Caco-2 (cell line): ENCODE measurements at regions not wholly inside any gene's neighbourhood (a gene's known extent, or its start where the extent isn't known, plus 50 kb on each side); places are given as distances from the start of the nearest gene placed in this dataset.

Source experiments
- BruUV-seq: library from RNA; stranded (reverse); fragments of 400-500 nt; replicated peaks from 2 replicates; lab custom pipeline; 2021; lab: Mats Ljungman, UMichigan
- CTCF ChIA-PET: fragments of 300-600 bp; sonication (Branson Sonifier 250); formaldehyde crosslinking; loops from one replicate; lab custom pipeline; 2022; ENCODE audit warnings: antibody characterized with exemption; lab: Charles Lee
- POLR2A ChIA-PET: fragments of 300-600 bp; sonication (Branson Sonifier 250); formaldehyde crosslinking; loops from one replicate; lab custom pipeline; 2022; ENCODE audit warnings: antibody characterized with exemption; lab: Charles Lee
- DNase-seq, 2 experiments: peaks; one replicate each; pipeline versions ENCODE4 v3.0.0 to v3.0.0-alpha.2; 2020 to 2022
- H3K27me3 ChIP-seq: replicated peaks from 2 replicates; pipeline ENCODE4 v1.6.0; 2011; ENCODE audit warnings: low read length; ENCODE audit not compliant: control insufficient read depth, insufficient read depth
- H3K36me3 ChIP-seq: 2 replicates; pipeline ENCODE4 v1.5.1; 2011; ENCODE audit warnings: low read length; ENCODE audit not compliant: control insufficient read depth, insufficient read depth
- H3K4me1 ChIP-seq: fragments of 250-450 bp; sonication (Bioruptor Pico); 2 replicates; pipeline ENCODE4 v1.5.1; 2020; ENCODE audit warnings: mild to moderate bottlenecking
- H3K4me3 ChIP-seq: 2 replicates; pipeline ENCODE4 v1.5.1; 2011; ENCODE audit warnings: low read depth, mild to moderate bottlenecking, control low read depth, low read length
- H3K9me3 ChIP-seq: fragments of 250-450 bp; sonication (Bioruptor Pico); 2 replicates; pipeline ENCODE4 v1.5.1; 2020; ENCODE audit warnings: mild to moderate bottlenecking, moderate library complexity
- H3K27ac Mint-ChIP-seq: one replicate; pipeline ENCODE4 v1.8.0; 2022; ENCODE audit warnings: mixed read lengths; ENCODE audit not compliant: unreplicated experiment
- H3K27me3 Mint-ChIP-seq: one replicate; pipeline ENCODE4 v1.8.0; 2022; ENCODE audit warnings: mixed read lengths; ENCODE audit not compliant: insufficient read depth, unreplicated experiment
- H3K36me3 Mint-ChIP-seq: one replicate; pipeline ENCODE4 v1.8.0; 2022; ENCODE audit warnings: mild to moderate bottlenecking, mixed read lengths; ENCODE audit not compliant: insufficient read depth, unreplicated experiment
- H3K4me1 Mint-ChIP-seq: one replicate; pipeline ENCODE4 v1.8.0; 2022; ENCODE audit warnings: low read depth, mixed read lengths; ENCODE audit not compliant: unreplicated experiment
- H3K4me3 Mint-ChIP-seq: one replicate; pipeline ENCODE4 v1.8.0; 2022; ENCODE audit warnings: mild to moderate bottlenecking, moderate library complexity, mixed read lengths; ENCODE audit not compliant: unreplicated experiment
- H3K9me3 Mint-ChIP-seq: one replicate; pipeline ENCODE4 v1.8.0; 2022; ENCODE audit warnings: mixed read lengths; ENCODE audit not compliant: unreplicated experiment
- CTCF ChIP-seq, 2 experiments: fragments of 200-600 bp in 1 of 2; IDR thresholded peaks; 1 replicate in 1 of 2; 2 replicates in 1 of 2; pipeline versions ENCODE4 v1.5.1 to v1.8.0; 2011 to 2022; ENCODE audit warnings: antibody characterized with exemption in 1 of 2, control low read depth in 1 of 2, inconsistent platforms in 1 of 2, low read depth in 1 of 2, low read length in 1 of 2, mild to moderate bottlenecking in 1 of 2, moderate library complexity in 1 of 2; ENCODE audit not compliant: insufficient read depth in 1 of 2, severe bottlenecking in 1 of 2, unreplicated experiment in 1 of 2
- intact Hi-C: fragments of 100-400 bp; cut with micrococcal nuclease; formaldehyde crosslinking; loops from one replicate; pipeline ENCODE4 v1.10.0; 2022; ENCODE audit not compliant: unreplicated experiment

- peak; percentile 18 to 45 for TF ChIP-seq CTCF (IDR thresholded peaks at IDR 0.05; ENCODE audit: insufficient read depth in 1 of 2, low read depth in 1 of 2, low read length in 1 of 2, severe bottlenecking in 1 of 2, unreplicated experiment in 1 of 2)
- peak in 1 of 2 experiments; percentile 11 for DNase-seq
- Histone ChIP-seq H3K9me3 (no peaks in the 10 kb centered on the region), H3K4me3 (no peak overlapping the region), H3K36me3 (no peaks in the 10 kb centered on the region), H3K27me3 (no peaks in the 10 kb centered on the region), H3K4me1 (no peaks in the 10 kb centered on the region)
- Mint-ChIP-seq H3K27ac (no peak overlapping the region), H3K36me3 (no peaks in the 10 kb centered on the region), H3K4me1 (no peaks in the 10 kb centered on the region), H3K4me3 (no peak overlapping the region), H3K27me3 (peaks cover 3% of the 10 kb centered on the region), H3K9me3 (no peaks in the 10 kb centered on the region)
- ChIA-PET POLR2A (no interaction called here), CTCF (interaction anchor here (0.6 to 1.1 kb wide), 4 partner anchors 139 to 970 kb away, joined by 3 to 7 read pairs (median 3); no protein-coding TSS in a partner anchor)
- BruUV-seq: no TSS peak
- intact Hi-C loops: no loop called here
These were observed 342.6 kb downstream of the NOVA1 start for GRCh38 chr14:26255213-26255612.

DNA sequence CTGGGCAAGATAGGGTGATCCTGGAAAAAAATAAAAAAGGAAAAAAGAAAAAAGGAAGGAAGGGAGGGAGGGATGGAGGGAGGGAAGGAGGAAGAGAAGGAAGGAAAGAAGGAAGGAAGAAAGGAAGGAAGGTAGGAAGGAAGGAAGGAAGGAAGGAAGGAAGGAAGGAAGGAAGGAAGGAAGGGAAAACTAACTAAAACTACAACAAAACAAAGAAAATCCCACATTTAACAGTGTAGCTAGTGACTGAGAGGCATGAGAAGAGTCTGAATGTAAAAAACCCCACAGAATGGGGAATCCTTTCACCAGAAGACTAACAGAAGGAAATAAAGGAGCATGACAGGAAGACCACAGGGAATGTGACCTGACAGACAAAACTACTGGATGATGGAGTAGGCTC lies 345.7 kb downstream of the NOVA1 start:
- no peak for DNase-seq
- TF ChIP-seq CTCF (IDR thresholded peaks at IDR 0.05; ENCODE audit: insufficient read depth in 1 of 2, low read depth in 1 of 2, low read length in 1 of 2, severe bottlenecking in 1 of 2, unreplicated experiment in 1 of 2): no peak
- POLR2A ChIA-PET: no interaction called here

GRCh38 chr14:26233118-26233517 lies 364.7 kb downstream of the NOVA1 start:
- Mint-ChIP-seq H3K27me3 (no peaks in the 10 kb centered on the region), H3K4me3 (no peak overlapping the region), H3K27ac (no peak overlapping the region), H3K36me3 (no peaks in the 10 kb centered on the region), H3K9me3 (no peaks in the 10 kb centered on the region), H3K4me1 (no peaks in the 10 kb centered on the region)
- no peaks in the 10 kb centered on the region for H3K9me3 ChIP-seq
- ChIA-PET POLR2A (no interaction called here), CTCF (no interaction called here)
- TF ChIP-seq CTCF (IDR thresholded peaks at IDR 0.05; ENCODE audit: insufficient read depth in 1 of 2, low read depth in 1 of 2, low read length in 1 of 2, severe bottlenecking in 1 of 2, unreplicated experiment in 1 of 2): no peak
- H3K27me3 ChIP-seq: no peaks in the 10 kb centered on the region
- no peak overlapping the region for H3K4me3 ChIP-seq
- 0 out of 2 replicates have a peak, but pooled peaks cover 4% of the 10 kb centered on the region for H3K4me1 ChIP-seq
- DNase-seq: no peak
- H3K36me3 ChIP-seq: no peaks in the 10 kb centered on the region
- intact Hi-C loops: no loop called here
- no TSS peak for BruUV-seq

More for the DNA sequence above, 345.7 kb downstream of the NOVA1 start:
- no TSS peak for BruUV-seq
- Mint-ChIP-seq H3K36me3 (no peaks in the 10 kb centered on the region), H3K27ac (no peak overlapping the region), H3K4me1 (no peaks in the 10 kb centered on the region), H3K9me3 (no peaks in the 10 kb centered on the region), H3K27me3 (peaks cover 3% of the 10 kb centered on the region), H3K4me3 (no peak overlapping the region)
- CTCF ChIA-PET: no interaction called here
- Histone ChIP-seq H3K4me1 (no peaks in the 10 kb centered on the region), H3K36me3 (no peaks in the 10 kb centered on the region), H3K9me3 (no peaks in the 10 kb centered on the region), H3K27me3 (no peaks in the 10 kb centered on the region), H3K4me3 (no peak overlapping the region)
- intact Hi-C loops: no loop called here
